ENCODE measurements at regions not wholly inside any gene's neighbourhood (a gene's known extent, or its start where the extent isn't known, plus 50 kb on each side); places are given as distances from the start of the nearest gene placed in this dataset.
"Not testable (repeated sequence)": the region's sequence is repeated elsewhere in the genome, so short reads cannot be mapped to it uniquely, and the experiment has no call there.

DNA sequence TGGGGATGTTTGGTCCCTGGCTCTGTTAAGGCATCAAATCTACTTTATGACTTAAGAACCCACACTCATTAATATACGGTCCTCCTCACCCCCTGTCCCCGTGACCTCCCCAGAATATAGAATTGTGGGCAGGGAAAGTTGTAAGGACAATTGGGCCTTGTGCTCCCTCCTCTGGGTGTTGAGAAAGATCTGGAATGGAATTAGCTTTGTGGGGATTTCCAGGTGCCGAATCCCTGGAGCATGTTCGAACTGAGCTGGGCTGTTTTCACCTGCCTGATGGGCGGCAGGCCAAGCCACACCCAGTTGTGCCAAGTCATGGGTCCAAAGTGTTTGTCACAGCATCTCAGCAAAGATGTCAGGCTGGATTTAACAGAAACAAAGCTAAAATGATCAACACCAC lies 349.3 kb upstream of the KLF3 start:
- DNase-seq: no peak

DNA sequence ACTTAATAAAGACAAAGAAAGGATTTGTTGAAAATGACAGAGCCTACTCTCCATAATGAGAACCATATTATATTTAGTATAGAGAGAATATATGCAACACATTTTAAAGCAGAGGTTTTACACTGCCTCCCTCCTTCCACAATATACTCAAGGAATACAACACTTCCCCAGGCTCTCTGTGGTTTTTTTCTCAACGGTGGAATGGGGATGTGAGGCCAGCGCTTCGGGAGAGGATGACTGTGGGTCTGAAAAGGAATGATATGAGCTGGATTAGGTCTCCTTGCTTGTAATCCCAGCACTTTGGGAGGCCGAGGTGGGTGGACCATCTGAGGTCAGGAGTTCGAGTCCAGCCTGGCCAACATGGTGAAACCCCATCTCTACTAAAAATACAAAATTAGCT lies 348.7 kb upstream of the KLF3 start:
- no peak for DNase-seq

DNA sequence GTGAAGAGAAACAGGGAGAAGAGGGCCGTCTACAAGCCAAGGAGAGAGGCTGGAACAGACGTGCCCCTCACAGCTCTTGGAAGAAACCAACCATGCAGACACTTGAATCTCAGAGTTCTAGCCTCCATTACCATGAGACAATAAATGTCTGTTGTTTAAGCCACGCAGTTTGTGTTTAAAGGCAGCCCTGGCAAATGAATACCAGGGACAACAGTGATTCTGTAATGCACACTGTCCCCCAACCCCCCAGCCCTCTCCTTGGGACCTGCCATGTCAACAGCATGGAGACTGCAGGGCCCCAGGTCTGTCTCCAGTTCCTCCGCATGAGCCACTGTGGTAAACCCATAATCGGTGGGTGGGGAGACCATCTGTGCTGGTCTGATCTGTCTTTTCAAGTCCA lies 348.0 kb upstream of the KLF3 start:
- DNase-seq: no peak

DNA sequence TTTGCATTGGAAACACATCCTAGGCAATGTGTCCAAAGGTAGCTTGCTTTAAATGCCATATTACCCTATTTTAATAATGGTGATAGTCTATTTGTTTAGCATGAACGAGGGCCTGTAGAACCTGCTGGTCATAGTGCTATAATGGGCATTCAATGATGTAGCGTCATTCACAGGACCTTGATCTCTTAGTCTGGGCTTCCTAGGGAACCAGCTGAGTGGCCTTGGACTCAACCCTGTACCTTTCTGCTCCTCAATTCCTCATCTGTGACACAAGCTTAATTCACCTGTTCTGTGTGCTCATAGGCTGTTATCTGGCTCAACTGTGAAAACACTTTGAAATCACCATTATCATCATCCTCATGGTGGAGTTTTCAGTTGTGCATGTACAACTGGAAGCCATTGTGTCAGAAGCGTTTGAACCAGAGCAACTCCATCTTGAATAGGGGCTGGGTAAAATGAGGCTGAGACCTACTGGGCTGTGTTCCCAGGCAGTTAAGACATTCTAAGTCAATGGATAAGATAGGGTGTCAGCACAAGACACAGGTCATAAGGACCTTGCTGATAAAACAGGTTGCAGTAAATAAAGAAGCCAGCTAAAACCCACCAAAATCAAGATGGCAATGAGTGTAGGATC lies 346.8 kb upstream of the KLF3 start:
- no peak for DNase-seq

DNA sequence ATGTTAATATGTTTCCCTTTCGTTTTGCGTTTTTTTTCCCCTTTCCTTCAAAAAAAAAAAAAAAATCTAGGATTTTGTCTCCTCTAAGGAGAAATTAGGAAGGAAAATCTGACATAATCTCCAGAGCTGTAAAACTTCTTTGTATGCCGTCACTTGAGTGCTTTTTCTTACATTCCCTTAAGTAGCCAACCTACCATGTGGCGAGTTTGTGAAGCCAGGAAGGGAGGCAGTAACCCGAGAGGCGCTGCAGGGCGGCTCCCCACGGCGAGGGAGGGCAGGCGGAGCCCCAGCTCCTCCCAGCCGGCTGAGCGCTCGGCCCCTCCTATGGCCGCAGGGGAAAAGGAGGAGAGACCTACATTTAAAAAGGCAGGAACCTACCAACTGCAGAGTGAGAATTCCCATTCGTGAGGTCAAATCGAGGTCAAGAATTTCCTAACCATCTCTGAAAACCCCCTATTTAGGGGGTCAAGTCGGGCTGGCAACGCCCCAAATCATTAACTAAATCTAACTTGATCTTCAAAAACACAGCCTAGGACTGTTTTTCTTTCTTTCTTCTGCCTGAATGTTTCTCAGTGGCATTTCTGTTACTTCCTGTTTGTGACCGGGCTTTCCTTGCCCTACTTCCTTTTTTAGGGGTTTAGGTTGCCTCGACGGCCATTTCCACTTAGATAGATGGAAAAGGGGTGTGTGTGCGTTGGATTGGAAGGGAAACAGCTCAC lies 345.1 kb upstream of the KLF3 start:
- peak; percentile 80 for DNase-seq

DNA sequence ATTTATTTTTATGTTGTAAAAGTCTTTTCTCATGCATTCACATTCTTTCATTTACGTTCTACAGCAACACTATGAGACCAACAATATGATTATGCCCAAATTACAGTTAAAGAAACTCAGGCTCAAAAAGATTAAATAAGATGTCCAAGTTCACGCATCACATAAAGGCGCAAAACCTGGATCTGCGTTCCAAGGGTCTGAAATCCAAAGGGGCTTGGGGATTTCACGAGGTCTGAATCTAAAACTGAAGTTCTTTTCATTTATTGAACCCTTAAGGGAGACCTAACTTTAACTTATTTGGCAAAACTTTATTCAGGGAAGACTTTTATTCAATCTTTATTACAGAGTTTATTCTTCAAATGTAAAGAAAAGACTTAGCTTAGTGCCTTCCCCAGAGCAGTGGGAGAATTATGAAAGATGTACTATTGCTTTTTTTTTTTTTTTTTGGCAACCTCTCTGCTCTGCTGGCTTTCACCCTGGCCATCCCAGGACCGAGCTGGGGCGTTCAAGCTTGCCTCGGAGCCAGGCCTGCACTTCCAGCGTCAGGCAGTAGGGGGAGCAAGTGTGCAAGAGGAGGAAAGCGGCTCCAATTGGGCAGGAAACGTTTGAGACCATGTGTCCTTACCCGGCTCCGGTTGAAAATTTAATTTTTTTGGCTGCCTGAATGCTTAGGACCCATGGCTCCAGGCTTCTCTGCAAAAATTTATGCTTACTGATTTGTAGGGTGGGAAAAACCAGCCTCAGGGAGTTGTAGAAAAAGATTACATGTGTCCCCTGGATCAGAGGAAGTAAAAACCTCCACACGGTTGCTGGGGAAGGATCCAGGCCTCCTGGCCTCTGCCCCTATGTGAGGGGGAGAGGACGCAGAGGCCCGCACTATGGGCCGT lies 344.3 kb upstream of the KLF3 start:
- peak; percentile 97 for DNase-seq

DNA sequence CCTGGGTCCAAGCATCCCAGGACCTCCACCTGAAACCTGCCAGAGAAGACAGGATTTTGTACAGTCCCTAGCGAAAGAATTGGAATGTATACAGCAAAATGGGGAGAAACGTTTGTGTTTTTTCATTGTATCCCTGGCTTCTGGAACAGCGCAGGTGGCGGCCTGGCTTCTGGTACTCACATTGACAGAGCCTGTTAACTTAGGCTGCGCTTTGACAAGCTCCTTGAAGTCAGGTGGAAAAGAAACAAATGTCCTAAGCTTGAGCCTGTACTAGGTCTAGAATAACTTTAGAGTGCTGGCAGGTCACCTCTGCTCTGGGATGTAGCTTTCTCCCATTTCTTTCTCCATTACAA lies 343.7 kb upstream of the KLF3 start:
- DNase-seq: no peak

DNA sequence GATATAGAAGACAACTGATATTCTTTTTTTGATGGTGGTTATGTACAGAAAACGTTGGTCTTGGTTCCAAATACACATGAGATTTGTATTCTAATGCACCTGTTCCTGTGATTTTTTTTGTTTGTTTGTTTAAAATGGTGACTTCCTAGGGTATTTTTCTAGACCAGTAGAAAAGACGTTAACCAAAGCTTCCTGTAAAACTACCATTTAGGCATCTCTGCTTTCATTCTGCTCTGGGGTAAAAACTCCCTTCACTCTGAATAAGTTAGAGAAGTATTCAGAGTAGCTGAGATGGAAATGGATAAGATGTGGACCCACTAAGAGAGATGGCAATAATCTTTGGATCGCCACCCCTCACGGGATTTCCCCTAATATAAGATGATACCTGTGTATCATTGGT lies 343.2 kb upstream of the KLF3 start:
- DNase-seq: no peak

DNA sequence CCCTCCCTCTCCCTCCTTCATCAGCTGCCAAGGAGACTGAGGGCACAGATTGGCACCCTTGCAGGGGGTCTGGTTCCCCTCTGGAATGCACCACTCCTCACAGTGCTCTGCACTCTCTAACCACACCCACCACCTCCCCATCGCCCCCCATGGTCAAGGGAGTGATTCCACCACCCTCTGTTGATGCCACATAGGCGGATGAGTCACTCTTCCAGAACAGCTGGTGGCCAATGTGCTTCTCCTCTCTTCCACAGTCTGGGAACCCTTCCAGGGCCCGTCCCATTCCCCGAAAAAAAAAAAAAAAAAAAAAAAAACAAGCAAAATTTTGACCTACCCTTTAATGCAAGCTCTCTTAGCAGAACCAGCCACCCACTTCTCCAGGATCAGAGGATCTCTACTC lies 341.3 kb upstream of the KLF3 start:
- no peak for DNase-seq

DNA sequence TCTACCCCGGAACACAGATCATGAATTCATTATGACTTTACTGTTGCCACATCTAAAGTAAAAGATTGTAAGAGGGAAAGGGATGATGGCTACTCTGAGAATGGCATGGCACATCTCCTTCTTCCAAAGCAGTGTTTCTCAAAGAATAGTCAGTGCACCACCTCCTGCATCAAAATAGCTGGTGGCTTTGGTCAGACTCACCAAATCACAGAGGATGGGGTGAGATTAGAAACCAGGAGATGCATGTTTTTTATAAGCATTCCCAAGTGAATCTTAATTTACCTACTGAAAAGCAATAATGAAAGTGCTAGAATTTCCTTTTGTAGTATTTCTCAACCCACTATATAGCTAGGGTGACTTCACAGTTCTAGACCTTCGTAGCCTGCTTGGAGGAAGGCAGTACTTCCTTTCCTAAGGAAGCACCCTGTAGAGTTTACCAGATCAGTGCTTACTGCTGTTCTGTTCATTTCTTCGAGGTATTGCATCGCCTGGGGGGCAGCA lies 340.8 kb upstream of the KLF3 start:
- no peak for DNase-seq

DNA sequence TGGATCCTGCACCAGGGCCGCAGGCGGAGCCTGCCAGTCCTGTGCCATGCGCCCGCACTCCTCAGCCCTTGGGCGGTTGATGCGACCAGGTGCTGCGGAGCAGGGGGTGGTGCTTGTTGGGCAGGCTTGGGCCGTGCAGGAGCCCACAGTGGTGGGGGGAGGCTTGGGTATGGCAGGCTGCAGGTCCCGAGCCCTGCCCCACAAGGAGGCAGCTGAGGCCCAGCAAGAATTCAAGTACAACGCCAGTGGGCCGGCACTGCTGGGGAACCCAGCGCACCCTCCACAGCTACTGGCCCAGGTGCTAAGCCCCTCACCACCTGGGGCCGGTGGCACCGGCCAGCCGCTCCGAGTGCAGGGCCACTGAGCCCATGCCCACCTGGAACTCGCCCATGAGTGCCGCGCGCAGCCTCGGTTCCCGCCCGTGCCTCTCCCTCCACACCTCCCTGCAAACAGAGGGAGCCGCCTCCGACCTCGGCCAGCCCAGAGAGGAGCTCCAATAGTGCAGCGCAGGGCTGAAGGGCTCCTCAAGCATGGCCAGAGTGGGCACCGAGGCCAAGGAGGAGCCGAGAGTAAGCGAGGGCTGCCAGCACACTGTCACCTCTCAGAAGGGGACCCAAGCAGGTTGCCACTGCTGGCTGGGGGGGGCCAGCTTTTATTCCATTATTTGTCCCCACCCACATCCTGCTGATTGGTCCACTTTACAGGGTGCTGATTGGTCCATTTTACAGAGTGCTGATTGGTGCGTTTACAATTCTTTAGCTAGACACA lies 339.0 kb upstream of the KLF3 start:
- DNase-seq: no peak

DNA sequence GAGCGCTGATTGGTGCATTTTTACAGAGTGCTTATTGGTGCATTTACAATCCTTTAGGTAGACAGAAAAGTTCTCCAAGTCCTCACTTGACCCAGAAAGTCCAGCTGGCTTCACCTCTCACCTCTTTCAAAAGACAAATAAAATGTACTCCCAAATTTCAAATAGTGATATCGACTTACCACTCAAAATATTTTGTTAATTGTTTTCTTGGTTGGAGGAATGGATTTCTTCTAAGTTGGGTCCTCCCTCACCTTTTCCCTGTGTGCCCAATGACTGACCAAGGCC lies 338.4 kb upstream of the KLF3 start:
- no peak for DNase-seq

DNA sequence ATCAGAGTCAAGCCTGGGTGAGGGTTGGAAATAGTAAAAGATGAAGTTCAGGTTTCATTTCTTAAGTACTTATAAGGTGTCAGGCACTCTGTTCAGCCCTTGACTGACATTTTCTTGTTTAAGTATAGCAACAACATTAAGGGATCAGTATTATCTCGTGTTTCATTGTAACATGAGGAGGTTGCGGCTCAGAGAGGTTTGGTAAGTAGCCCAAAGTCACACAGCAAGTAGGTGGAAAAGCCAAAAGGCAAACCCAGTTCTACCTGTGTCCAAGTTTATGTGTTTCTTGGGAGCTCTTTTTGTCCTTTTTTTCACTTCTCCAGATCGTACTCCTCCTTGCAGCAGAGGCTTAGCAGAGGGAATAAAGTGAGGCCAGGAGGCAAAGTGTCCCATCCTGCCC lies 337.5 kb upstream of the KLF3 start:
- DNase-seq: no peak

DNA sequence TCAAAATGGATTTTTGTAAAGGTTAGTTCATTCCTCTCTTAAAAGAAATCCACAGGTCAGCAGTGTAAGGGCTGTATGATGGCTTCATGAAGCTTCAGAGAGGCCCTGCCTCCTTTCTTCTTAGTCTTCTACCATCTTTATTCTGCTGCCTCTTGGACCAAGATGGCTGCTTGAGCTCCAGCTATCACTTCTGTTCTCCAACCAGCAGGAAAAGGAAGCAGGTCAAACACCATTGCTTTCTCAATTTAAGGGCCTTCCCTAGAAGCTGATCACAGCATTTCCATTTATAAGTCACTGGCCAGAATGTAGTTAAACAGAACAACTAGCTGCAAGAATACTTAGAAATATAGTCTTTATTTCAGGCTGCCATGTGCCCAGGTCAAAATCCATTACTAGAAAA lies 336.8 kb upstream of the KLF3 start:
- no peak for DNase-seq

DNA sequence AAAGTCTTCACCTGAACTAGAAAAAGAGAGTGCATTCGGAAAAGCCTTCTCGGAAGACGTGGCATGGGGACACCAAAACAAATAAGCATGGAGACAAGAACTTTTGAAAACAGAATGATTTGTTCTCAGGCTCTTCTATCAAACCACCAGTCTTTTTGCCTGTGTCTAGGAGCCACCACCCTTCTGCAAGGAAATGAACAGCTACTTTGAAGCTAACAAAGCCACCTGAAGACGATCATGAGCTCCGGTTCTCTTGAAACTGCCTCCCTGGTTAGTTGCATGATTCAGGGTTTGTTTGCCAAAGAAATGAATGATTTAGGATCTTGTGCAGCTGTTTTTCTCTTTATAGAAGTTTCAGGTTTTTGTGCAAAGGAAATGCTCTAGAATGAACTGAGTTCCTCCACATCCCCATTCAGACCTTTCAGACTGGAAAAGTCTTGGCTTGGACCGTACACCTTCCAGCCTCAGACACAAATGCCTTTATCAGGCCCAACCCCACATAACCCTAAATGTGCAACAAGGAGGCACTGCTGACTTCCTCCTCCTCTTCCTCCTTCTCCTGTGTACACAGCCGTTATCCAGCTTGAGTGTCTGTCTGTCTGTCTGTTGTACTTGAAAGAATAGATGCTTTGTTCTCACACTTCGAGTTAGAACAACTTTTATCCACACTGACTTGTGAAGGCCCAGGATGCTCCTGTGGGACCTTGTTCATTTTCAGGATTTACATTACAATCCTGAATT lies 334.8 kb upstream of the KLF3 start:
- DNase-seq: no peak

DNA sequence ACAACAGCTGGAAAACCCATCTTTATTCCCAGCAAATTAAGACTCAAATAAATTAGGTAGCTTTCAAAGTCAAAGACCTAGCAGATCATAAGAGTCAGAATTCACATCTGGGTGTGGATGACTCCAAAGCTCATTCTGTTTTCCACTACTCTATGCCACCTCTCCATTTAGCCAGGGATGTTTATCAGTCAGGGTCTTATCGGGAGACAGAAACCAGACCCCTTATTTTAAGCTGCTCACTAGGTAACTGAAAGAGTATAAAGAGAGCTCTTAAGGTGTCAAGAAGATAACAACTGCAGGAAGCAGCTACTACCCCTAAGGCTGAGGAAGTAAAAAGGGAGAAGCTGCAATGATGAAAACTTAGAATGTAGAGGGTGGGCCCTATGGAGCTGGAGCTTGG lies 333.7 kb upstream of the KLF3 start:
- DNase-seq: no peak

DNA sequence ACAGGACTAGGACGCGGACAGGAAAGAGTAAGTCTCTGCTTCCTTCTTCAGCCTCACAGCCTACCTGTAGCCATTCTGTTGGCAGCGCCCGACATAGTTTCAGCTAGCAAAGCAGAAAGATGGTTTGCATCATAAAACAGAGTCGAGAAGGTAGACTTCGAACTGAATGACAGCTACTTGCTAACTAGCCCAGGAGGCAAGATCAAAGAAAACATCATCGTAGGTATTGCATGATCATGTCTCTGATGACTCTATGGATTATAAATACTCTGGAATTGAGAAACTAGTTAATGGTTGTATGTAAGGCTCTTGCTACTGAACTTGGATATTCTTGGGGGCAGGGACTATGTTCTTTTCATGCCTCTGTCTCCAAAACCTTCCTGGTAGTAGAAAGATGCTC lies 333.1 kb upstream of the KLF3 start:
- no peak for DNase-seq

DNA sequence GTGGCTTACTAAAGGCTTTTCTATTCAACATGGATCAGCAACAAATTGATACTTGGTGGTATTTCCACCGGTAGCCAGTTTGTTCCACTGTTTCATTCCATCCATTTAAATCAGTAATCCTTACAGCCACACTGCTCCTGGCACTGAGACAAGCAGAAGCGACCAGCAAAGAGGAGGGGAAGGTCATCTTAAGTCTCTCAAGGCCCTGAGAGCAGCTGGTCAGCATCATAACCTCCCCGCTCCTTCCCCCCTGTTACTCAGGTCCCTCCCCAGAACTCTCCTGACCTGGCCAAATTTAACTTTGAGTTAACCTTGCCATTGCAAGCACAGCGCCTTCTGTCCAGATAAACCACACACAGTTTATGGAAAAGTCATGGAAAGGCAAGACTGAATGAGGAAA lies 331.3 kb upstream of the KLF3 start:
- no peak for DNase-seq

DNA sequence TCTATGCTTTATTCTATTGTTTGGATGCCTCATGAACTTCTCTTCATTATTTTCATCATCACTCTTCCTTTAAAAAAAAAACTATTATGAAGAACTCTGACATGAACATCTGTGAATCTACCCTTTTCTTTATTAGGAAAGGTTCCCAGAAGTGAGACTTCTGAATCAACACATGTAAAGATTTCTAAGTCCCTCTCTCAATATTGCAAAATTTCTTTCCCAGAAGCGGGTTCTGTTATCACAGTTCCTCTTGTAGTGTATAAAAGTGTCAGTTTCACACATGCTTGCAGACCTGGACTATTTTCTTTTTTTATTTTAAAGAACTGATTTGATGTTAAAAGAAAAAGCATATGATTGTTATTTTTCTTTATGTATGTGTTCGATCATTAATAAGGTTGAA lies 330.8 kb upstream of the KLF3 start:
- DNase-seq: no peak

DNA sequence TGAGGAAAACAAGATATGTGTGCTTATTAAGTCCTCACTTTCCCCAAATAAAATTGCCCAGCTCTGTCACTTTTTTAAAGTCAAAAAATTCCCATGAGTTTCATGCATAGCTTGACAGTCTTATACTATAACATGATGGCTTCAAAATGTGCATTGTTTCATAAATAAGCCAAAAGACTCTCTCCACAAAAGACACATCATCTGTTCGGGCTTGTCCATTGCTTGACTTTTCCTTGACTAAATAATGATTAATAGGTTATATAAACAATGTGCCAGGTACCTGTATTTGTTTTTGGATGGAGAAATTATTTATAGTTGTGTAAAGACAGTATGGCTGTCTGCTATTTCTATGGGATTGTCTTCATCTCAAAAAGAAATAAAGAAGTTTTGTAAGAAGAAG lies 329.2 kb upstream of the KLF3 start:
- DNase-seq: no peak

DNA sequence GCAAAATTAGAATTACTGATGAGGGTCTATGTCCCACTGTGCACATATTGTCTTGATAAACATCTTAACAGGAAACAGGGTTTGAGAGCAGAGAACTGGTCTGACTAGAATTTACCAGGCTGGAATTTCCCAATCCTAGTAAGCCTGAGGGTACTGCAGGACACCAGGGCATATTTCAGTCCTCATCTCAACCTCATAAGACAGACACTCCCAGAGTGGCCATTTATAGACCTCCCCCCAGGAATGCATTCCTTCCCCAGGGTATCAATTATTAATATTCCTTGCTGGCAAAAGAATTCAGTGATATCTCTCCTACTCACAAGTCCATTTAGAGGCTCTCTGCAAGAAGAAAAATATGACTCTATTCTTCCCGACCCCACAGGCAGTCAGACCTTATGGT lies 325.1 kb upstream of the KLF3 start:
- DNase-seq: not testable (repeated sequence)

DNA sequence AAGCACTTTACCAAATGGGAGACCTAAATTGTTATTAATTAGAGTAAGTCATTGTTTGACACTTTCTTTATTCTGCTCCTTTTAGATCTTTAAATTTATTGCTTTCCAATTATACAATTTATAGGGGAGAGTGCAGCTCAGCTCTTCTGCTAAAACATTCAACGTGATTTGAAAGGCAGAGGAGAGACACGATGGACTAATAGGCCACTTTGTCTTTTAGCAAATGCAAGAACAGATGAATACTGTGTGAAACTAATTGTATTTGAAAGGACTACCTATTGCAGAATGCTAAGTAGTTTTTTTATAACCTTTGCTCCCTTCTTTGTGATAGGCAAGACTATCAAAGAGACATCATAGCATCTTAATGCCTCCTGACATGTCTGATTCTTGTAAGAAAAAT lies 320.4 kb upstream of the KLF3 start:
- no peak for DNase-seq

DNA sequence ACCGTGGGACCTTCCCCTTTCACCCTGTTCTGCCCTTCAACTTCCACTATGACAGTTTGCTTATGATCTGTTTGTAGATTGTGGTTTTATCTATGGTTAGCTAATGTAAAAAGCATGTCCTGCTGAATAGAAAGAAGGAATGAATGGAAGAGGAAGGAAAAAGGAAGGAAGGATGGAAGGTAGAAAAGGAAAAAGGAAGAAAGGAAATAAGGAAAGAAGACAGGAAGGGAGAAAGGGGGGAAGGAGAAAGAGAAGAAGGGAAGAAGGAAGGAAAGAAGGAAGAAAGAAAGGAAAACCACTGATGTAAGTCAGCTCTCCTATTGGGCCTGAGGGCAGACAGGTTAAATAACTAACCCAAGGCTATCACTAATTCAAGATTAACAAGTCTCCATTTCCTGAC lies 319.1 kb upstream of the KLF3 start:
- DNase-seq: no peak
